GM21529 (cell line): ENCODE measurements at regions not wholly inside any gene's neighbourhood (a gene's known extent, or its start where the extent isn't known, plus 50 kb on each side); places are given as distances from the start of the nearest gene placed in this dataset.
"Not testable (repeated sequence)": the region's sequence is repeated elsewhere in the genome, so short reads cannot be mapped to it uniquely, and the experiment has no call there.

Experiments used
- ATAC-seq: cut with Tn5 transposase; IDR thresholded peaks from one replicate; pipeline ENCODE4 v1.9.1; 2021; ENCODE audit not compliant: unreplicated experiment

GRCh38 chr12:19763488-19763887 is 324.2 kb downstream of the AEBP2 start:
- no peak for ATAC-seq

- ATAC-seq, result no peak
These were observed 325.1 kb downstream of the AEBP2 start for GRCh38 chr12:19764408-19764807.

- ATAC-seq, result no peak
These were observed 332.6 kb downstream of the AEBP2 start for GRCh38 chr12:19771858-19772257.

DNA sequence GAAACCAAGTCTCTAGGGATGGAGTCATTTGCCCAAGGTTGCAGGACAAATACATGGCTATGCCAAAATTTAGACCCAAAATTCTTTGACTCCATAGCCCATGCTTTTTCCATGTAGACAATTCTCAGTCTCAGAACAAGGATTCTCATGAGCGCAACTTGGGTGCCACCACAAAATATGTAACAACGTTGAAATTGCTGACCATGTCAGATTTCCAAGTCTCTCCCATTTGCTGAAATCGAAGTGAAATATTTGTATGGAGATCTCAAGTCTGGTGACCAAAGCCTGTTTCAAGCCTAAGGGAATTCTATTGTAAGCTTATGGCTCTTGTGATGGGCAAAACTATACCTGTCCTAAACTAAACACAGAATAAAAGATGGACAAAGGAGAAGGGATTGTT is 333.5 kb downstream of the AEBP2 start:
- ATAC-seq, result no peak

DNA sequence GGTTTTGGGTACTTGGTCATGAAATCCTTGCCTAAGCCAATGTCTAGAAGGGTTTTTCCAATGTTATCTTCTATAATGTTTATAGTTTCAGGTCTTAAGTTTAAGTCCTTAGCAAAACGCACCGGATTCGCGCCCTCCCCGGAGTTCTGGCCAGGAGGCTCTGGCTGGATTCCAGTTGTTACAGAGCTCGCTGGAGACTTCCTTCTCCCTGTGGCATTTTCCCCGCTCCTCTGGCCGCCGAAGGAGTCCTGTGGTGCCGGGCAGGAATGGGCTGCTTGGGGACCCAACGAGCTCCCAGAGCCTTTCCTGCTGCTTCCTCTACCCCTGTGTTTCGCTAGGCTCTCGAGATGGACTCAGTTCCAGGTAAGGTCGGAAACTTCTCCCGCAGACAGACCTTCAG is 335.9 kb downstream of the AEBP2 start:
- ATAC-seq, result no peak

GRCh38 chr12:19775976-19776375 is 336.7 kb downstream of the AEBP2 start:
- ATAC-seq, result not testable (repeated sequence)

DNA sequence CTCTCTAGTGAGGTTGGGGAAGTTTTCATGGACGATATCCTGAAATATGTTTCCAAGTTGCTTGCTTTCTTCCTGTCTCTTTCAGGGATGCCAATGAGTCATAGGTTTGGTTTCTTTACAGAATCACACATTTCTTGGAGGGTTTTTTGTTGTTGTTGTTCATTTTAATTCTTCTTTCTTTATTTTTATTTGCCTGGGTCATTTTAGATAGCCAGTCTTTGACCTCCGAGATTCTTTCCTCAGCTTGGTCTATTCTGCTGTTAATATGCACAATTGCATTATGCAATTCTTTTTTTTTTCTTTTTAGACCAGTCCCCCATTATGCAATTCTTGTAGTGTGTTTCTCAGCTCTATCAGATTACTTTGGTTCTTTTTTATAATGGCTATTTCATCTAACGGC is 338.9 kb downstream of the AEBP2 start:
- ATAC-seq, result no peak

DNA sequence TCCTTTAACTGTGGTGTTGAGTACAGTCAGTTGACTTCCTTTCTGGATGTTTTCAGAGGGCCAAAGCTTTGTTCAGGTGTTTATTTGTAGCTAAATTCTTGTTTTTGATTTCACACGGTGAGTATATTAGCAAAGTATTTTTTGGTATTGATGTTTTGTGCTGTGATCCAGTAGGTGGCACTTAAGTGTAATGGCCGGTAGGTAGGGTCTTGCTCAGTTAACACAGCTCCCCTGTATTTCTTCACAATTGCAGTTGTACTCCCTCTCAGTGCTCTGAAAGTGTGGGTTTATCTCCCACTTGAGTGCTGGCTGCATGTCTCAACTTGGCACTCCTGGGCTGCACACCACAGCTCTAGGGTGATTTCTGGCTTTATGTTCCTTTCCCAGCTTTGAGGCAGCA is 339.5 kb downstream of the AEBP2 start:
- no peak for ATAC-seq

GRCh38 chr12:19779395-19780056 is 340.2 kb downstream of the AEBP2 start:
- ATAC-seq, result no peak

- ATAC-seq, result no peak
These were observed 341.2 kb downstream of the AEBP2 start for GRCh38 chr12:19780460-19780859.

DNA sequence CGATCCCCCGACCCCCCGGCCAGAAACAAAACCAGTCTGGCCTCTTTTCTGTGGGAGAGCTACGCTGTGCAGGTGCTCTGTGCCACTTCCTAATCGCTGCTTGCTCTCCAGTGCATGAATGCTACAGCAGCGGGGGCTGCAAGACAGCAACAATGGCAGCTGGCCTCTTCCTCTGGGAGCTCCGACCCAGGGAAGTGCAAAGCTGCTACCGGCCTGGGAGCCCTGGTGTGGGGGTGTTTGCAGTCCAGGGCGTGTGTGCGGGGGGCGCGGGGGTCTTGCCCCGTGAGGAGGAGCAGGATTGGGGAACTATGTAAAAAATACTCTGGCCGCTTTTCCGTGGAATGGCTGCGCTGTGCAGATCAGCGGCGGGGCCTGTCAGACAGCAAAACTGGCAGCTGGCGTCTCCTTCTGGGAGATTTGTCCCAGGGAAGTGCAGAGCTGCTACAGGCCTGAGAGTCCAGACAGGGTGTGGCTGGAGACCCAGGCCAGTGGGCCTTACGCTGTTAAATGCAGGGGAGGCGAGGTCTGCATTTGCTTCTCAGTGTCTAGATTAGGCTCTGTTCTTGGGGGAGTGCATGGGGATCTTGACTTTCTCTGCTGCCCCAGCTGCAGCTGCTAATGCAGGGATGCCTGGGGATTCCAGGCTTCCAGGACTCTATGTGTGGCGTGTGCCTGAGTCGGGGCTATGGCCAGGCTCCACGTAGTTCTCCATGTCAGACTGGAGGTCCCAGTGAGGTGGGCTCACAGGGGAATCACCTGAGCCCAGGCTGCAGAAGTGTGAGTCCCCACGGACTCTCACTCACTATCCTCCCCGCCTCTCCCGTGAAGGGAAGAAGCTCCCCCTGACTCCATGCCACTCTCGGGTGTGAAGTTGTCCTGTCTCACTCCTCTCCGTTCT is 344.5 kb downstream of the AEBP2 start:
- ATAC-seq, result no peak

DNA sequence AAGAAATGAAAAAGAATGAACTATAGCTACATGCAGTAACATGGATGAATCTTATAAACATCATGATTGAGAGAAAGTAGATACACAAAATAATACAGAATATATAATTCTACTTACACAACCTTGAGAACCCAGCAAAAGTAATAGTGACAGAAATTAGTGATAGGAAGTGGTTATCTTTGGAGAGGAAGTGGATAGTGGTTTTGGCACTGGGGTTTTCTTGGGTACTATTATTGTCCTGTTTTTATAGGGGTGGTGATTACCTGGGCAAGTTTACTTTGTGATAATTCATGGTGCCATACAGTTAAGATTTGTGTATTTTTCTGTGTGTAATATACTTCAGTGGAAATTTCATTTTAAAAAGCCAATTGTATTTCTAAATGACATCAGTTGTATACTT is 352.7 kb downstream of the AEBP2 start:
- ATAC-seq, result no peak

DNA sequence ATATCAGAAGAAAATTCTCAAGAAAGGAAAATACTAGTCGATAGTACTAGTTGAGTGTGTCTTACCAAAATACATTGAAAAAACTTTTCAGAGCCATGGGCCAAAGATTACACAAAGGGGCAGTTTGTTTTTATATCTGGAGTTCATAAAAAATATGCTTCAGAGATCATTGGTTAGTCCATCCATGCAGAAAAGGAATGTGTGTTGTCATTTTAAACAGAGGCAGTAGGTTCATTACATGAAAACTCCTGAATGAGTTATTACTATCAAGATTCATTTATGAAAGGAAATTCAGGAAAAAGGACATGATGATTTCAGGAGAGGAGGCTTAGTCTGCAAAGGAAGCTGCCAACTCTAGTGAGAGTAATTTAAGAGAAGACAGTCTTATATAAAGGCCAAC is 354.8 kb downstream of the AEBP2 start:
- no peak for ATAC-seq

GRCh38 chr12:19799216-19799615 is 359.9 kb downstream of the AEBP2 start:
- no peak for ATAC-seq

DNA sequence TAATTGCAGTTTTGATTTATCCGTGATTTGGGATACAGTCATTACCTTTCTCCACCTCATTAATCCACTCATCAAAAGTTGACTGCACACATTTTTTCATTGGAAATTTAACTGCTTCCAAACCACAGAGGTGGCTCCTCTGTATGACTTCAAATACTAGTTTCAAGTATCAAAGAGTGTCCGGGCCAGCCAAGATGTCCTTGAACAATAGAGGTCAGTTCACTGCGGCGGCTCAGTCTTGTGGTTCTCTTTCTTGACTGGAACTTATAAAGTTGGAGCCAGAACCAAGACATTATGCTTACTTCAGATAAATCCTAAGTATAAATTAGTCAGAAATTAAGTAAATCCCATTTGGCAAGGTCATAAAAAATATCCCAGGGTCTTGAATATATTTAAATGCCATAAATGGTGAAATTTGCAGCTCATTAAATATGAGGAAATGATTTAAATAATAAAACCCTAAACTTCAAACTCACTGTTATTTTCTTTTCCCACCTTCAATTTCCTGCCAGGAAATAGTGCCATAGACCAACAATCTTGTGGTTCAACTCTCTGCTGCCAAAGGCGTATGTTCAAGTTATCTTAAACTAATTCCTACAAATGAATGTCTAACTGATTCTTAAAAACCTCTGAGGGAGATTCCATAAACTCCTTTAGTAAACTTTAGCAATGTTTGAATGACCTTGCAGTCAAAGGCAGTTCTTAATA is 360.8 kb downstream of the AEBP2 start:
- no peak for ATAC-seq

DNA sequence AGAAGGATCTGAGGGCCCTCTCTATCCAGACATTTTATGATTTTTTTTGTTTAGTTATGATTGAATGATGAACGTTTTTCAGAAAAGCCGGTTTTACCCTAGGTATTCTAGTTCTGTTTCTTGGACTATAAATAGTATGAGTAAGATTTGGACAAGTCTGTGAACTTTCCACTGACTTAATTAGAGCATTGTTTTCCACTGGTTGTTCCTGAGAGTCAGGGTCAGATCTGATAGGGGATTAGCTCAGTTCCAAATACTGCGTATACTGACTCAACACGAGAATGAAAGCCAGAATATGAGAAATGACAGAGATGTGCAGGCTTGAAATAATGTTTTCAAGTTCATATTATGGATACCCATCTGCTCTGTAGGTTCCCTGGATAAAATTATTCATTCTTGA is 361.6 kb downstream of the AEBP2 start:
- ATAC-seq, result no peak

GRCh38 chr12:19801941-19802340 is 362.6 kb downstream of the AEBP2 start:
- ATAC-seq, result no peak

DNA sequence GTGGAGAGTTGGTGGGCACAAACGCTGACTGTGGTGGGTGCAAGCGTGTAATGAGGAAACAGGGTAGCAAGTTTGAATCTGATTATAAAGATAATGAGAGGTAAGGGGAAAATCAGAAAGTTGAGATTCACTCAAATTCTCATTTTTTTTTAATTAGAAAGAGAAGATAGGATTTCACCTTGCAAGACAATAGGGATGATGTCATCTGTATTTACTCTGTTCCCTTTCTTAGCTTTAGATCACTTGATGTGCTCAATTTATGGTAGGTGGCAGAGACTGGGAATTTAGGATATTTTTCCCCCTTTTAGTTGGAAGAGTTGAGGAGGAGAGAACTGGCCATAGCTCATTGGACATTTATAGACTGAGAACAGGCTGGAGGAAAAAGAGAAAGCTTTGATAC is 363.6 kb downstream of the AEBP2 start:
- no peak for ATAC-seq

- ATAC-seq, result no peak
These were observed 365.4 kb downstream of the AEBP2 start for GRCh38 chr12:19804737-19805136.

DNA sequence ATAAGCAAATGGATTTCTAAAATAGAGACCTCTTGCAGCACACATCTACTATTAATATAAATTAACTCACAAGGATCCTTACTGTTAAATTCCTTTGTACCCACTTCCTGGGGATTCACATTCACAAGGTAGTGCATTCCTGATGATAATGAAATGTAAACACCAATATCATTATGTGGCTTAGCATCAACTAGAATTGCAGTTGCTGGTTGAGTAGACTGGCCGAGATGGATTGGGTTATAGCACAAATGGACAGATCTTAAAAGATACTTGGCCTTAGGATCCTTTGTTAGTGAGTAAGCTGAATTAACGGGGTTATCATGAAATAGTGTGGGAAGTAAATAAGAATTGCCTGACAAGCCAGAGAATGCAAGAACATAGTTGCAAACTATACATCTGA is 369.1 kb downstream of the AEBP2 start:
- ATAC-seq, result no peak

- no peak for ATAC-seq
These were observed 370.9 kb downstream of the AEBP2 start for GRCh38 chr12:19810213-19810612.

DNA sequence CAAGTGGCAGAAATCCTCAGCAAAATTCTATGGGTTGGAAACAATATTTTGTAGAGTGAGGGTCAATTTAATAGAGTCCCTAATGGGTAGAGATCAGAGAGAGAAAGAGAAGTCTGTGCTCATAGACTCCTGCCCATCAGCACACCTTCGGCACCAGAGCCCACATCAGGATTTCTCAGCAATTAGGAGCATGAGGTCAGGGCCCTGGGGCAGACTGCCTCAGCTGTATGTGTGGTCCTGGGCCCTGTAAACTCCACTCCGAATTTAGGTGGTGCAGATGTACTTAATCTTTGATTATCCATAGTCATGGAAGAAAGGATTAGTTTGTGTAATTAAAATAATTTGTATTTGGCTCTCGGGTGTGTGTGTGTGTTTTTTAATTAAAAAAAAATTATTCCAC is 372.6 kb downstream of the AEBP2 start:
- no peak for ATAC-seq
